ENCODE measurements at regions not wholly inside any gene's neighbourhood (a gene's known extent, or its start where the extent isn't known, plus 50 kb on each side); places are given as distances from the start of the nearest gene placed in this dataset.

GRCh38 chr15:87660251-87661129 lies 596.0 kb downstream of the NTRK3 start:
- TF ChIP-seq CTCF (conservative IDR thresholded peaks at IDR 0.05 in 1 of 2, IDR thresholded peaks at IDR 0.05 in 1 of 2; ENCODE audit: extremely low read depth in 1 of 2, insufficient read depth in 1 of 2, low read depth in 1 of 2, low read length in 2 of 2) (no peak), EZH2 (IDR thresholded peaks at IDR 0.05; ENCODE audit: borderline replicate concordance, low read length) (no peak)

Data from mammary epithelial cell (primary cell).